ENCODE measurements at regions not wholly inside any gene's neighbourhood (a gene's known extent, or its start where the extent isn't known, plus 50 kb on each side); places are given as distances from the start of the nearest gene placed in this dataset.

DNA sequence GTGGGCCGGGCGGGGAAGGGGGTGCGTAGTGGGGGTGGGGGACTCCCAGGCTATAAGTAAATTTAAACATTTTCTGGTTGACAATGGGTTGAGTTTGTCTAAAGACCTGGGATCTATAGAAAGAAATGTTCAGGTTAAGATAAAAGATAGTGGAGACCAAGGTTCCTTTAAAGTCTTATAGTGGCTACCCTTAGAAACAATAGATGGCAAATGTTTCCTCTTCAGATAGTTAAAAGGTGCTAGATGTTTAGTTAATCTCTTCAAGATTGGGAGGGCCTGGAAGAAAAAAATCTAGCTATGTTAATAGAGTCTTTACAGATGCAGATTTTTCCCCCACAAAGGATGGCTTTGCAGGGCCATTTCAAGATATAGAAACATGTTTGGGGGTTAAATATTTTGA lies 446.4 kb upstream of the FKBP1C start:
- TF ChIP-seq, protein P1, sequence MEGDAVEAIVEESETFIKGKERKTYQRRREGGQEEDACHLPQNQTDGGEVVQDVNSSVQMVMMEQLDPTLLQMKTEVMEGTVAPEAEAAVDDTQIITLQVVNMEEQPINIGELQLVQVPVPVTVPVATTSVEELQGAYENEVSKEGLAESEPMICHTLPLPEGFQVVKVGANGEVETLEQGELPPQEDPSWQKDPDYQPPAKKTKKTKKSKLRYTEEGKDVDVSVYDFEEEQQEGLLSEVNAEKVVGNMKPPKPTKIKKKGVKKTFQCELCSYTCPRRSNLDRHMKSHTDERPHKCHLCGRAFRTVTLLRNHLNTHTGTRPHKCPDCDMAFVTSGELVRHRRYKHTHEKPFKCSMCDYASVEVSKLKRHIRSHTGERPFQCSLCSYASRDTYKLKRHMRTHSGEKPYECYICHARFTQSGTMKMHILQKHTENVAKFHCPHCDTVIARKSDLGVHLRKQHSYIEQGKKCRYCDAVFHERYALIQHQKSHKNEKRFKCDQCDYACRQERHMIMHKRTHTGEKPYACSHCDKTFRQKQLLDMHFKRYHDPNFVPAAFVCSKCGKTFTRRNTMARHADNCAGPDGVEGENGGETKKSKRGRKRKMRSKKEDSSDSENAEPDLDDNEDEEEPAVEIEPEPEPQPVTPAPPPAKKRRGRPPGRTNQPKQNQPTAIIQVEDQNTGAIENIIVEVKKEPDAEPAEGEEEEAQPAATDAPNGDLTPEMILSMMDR (IDR thresholded peaks at IDR 0.05) = no peak
- TF ChIP-seq POLR2AphosphoS5 (IDR thresholded peaks at IDR 0.05; ENCODE audit: low read depth, low read length) = no peak
- TF ChIP-seq YY1 (IDR thresholded peaks at IDR 0.05; ENCODE audit: low read depth) = no peak
- no peak for TF ChIP-seq MEF2A (IDR thresholded peaks at IDR 0.05; ENCODE audit: borderline replicate concordance, low read depth)
